Astrocyte of the spinal cord (primary cell): ENCODE measurements at regions not wholly inside any gene's neighbourhood (a gene's known extent, or its start where the extent isn't known, plus 50 kb on each side); places are given as distances from the start of the nearest gene placed in this dataset.

ENCODE experiments used
- DNase-seq: peaks from one replicate; pipeline ENCODE4 v3.0.0; 2011; ENCODE audit warnings: low read depth, low spot score
- H3K4me3 ChIP-seq: 2 replicates; pipeline ENCODE4 v1.5.1; 2011; ENCODE audit warnings: low read depth, mild to moderate bottlenecking, low read length, moderate library complexity
- CTCF ChIP-seq: IDR thresholded peaks from 2 replicates; pipeline ENCODE4 v1.5.1; 2012; ENCODE audit warnings: low read depth, mild to moderate bottlenecking, low read length, inconsistent platforms
- in situ Hi-C: cut with HindIII; loops from 2 replicates; pipeline ENCODE4 v1.10.0; 2017; ENCODE audit warnings: low sequenced_read_pairs

- in situ Hi-C loops, result no loop called here
- DNase-seq, result no peak
- no peak for TF ChIP-seq CTCF
- no peak overlapping the region for H3K4me3 ChIP-seq
Observed at GRCh38 chr13:39957868-39958677, 302.6 kb downstream of the COG6 start.

GRCh38 chr13:39959497-39960144, 304.2 kb downstream of the COG6 start:
- no peak overlapping the region for H3K4me3 ChIP-seq
- DNase-seq, result no peak
- no peak for TF ChIP-seq CTCF
- in situ Hi-C loops, result no loop called here

GRCh38 chr13:39960191-39960590, 304.7 kb downstream of the COG6 start:
- no peak for DNase-seq
- in situ Hi-C loops, result no loop called here
- no peak for TF ChIP-seq CTCF
- no peak overlapping the region for H3K4me3 ChIP-seq

- TF ChIP-seq CTCF, result no peak
- DNase-seq, result no peak
- in situ Hi-C loops, result no loop called here
- H3K4me3 ChIP-seq, result no peak overlapping the region
Observed at GRCh38 chr13:39961036-39961435, 305.6 kb downstream of the COG6 start.

GRCh38 chr13:39963612-39964011, 308.1 kb downstream of the COG6 start:
- in situ Hi-C loops, result no loop called here
- TF ChIP-seq CTCF, result no peak
- H3K4me3 ChIP-seq, result no peak overlapping the region
- DNase-seq, result no peak

GRCh38 chr13:39965309-39965708, 309.8 kb downstream of the COG6 start:
- no peak overlapping the region for H3K4me3 ChIP-seq
- no peak for DNase-seq
- in situ Hi-C loops, result no loop called here
- TF ChIP-seq CTCF, result no peak
